ENCODE measurements at regions not wholly inside any gene's neighbourhood (a gene's known extent, or its start where the extent isn't known, plus 50 kb on each side); places are given as distances from the start of the nearest gene placed in this dataset.
A peak's percentile ranks its signal among the peaks of the same experiment; 100 is the strongest.
"Not testable (repeated sequence)": the region's sequence is repeated elsewhere in the genome, so short reads cannot be mapped to it uniquely, and the experiment has no call there.

GRCh38 chr6:165847407-165848085 is 184.5 kb upstream of the PDE10A start:
- no peak for DNase-seq (ENCODE audit: low spot score)

- no peak for DNase-seq (ENCODE audit: low spot score)
Measured at GRCh38 chr6:165846123-165846966, 183.3 kb upstream of the PDE10A start.

DNA sequence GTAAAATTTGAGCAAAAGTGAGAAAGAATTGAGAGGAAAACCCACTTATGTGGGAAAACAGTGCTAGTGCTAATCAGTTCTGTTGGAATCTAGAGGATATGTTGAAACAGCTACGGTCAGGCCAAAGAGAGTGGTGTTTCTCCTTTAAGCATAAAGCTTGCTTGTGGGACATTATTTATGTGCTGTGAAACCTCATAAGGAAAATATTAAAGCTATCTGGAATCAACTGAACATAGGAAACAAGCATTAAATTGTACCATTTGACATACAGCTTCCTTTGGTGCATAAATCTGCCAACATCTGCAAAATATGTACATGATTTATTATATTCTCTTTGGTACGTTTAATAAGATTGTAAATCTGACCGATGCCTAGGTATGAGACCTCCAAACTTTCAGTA is 182.5 kb upstream of the PDE10A start:
- DNase-seq (ENCODE audit: low spot score): no peak

GRCh38 chr6:165844801-165845364 is 181.8 kb upstream of the PDE10A start:
- no peak for DNase-seq (ENCODE audit: low spot score)

DNA sequence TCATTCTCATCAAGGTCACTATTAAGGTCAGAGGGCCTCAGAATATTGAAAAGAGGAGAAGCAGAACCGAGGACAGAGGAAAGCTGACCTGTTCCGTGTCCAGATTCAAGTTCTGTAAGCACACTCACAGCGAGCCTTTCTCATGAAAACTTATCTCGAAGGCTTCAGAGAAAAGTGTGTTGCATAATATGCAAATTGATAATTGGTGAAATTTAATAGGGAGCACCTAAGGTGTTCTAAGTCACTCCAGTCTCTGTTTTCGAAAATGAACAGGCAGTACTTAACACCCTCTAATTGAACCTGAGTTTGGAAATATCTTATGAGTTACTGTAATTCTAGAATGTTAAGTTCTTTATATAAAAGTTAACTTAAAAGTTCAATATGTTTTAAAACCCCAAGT is 181.2 kb upstream of the PDE10A start:
- no peak for DNase-seq (ENCODE audit: low spot score)

- DNase-seq (ENCODE audit: low spot score): no peak
Measured at GRCh38 chr6:165843568-165844113, 180.6 kb upstream of the PDE10A start.

- DNase-seq (ENCODE audit: low spot score): no peak
Measured at GRCh38 chr6:165843121-165843520, 180.1 kb upstream of the PDE10A start.

DNA sequence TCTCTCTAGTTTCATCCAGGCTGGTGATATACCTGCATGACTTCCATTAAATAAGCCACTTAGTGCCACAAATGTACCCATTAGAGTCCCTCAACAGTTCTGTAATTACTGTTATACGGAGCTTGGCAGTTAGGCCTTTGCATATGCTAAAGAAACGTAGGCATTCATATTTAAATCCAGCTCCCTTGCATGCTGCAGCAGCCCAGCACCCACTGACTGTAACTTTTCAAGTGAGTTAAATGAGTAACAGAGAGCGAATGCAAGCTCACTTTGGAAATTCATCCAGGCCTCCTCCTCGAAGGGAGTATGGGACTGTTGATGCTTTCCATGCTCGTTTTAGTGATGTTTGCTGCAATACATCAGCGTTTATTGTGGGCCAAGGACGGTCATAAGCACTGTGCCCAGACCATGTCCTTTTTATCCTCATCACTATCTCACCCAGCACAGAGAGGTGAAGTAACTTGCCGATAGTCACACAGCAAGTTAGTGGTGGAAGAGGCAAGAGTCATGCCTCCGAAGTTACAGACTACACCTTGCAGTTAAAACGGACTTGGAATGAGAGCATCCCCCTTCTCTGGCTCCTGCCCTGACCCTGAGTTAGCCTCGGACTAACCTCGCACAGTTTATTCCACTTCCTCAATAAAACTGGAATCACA is 179.4 kb upstream of the PDE10A start:
- DNase-seq (ENCODE audit: low spot score): no peak

- DNase-seq (ENCODE audit: low spot score): no peak
Measured at GRCh38 chr6:165841153-165841558, 178.1 kb upstream of the PDE10A start.

- no peak for DNase-seq (ENCODE audit: low spot score)
Measured at GRCh38 chr6:165837948-165838745, 175.1 kb upstream of the PDE10A start.

- DNase-seq (ENCODE audit: low spot score): not testable (repeated sequence)
Measured at GRCh38 chr6:165836648-165837047, 173.6 kb upstream of the PDE10A start.

DNA sequence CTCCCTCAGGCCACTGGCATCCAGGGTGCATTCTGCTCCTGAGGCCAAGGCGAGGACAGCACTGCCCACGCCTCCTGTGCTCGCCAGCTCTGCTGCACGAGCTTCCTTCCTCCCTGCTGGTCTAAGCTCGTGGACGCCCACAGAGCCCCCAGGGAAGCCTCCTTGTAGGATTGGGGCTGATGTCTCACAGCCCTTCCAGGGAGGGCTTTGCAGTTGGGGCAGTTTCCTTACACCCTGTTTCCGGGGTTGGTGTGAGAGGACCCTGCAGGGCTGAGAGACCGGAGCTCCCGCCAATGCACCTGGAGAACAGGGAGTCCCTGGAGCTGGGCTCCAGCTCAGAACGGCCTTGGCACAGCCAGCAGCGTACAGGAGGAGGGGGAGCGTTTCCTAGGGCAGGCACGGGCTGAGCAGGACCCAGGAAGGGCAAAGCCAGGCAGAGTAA is 172.4 kb upstream of the PDE10A start:
- no peak for DNase-seq (ENCODE audit: low spot score)

DNA sequence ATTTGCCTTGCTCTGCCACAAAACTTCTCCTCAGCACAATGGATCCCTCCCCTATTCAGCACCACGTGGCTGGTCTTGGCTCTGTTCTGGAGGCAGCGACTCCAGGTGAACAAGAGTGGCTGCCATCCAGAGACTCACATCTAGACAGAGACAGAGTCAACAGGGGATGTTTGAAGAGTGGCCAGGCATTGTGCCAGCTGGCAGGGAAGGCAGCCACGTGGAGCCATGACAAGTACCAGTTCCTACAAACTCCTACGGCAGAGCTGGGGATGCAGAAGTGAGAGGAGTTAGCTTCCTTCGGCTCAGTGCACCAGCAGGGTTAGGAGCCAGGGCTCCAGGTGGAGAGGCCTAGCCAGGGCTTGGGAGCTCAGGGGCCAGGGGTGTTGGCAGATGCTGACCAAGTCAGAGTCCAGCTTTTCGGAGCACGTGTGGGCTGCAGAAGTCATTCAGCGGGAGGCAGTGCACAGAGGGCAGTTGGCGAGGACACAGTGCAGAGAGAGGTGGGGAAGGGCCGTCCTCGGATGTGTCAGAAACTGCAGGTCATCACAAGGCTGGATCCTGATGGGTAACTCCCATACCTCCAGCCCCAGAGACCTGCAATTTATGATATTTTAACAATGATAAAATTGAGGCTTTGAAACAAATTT is 171.7 kb upstream of the PDE10A start:
- DNase-seq (ENCODE audit: low spot score): peak; percentile 77

DNA sequence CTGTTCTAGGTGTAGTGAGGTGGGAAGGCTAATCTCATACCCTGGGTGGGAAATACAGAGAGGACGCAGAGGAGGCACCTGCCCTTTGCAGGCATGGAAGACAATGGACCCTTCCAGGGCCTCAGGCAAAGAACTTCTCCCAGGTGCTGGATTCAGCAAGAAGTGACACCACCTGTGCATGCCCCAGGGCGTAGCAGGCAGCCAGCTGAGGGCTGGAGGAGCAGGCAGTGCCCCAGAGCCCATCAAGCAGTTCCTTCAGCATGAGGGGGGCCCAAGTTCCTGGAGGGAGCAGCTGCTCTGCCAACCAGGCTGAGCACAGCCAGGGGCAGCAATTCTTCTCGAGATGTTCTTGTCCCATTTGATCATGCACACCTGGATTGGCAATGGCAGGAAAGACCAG is 170.3 kb upstream of the PDE10A start:
- no peak for DNase-seq (ENCODE audit: low spot score)

DNA sequence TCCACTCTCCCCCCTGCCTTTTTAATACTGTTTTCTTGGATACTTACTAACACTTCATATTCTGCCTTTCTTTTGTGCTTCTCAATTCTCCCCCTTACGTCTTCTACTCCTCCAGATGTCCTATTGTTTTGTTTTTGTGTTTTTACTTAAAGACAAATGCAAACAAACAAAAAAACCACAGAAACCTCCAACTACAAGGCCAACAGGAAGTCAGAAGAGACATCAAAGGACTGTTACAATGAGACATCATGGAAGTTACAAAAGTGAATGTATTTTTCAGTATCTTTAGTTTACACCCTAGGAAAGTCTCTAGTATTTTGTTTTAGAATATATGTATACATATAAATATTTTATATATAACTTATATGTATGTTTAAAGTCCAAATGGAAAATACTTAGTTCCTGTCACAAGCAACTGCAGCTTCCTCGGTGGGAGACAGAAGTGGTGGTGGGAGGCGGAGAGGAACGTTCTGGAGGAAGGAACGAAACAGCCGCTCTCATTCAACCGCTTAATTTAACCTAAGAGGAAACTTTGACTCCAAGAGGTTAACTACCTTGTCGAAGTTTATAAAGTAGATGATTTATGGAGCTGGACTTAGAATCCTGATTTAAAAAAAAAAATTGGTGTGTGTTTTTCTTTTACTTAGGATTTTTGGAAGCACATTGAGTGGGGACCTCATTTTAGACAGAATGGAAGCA is 168.9 kb upstream of the PDE10A start:
- no peak for DNase-seq (ENCODE audit: low spot score)

GRCh38 chr6:165830761-165831160 is 167.7 kb upstream of the PDE10A start:
- DNase-seq (ENCODE audit: low spot score): no peak

DNA sequence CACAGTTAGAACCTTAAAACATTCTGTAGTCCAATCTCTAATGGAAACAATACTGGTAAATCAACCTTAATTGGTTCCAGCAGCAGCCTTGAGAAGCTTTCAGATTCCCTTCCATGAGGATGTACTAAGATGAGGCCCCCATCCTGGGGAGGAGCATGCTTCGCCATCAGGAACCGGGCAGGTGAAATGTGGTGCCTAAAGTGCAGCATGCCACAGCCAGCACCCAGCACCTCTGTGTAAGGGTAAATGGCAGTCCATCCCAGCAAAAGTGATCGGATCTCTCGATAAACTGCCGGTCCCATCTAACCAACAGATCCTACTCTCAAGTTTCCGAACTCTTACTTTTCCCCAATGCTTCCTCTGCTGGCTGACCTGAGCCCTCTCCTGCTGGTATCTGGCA is 166.3 kb upstream of the PDE10A start:
- no peak for DNase-seq (ENCODE audit: low spot score)

GRCh38 chr6:165827190-165827518 is 164.1 kb upstream of the PDE10A start:
- DNase-seq (ENCODE audit: low spot score): no peak

DNA sequence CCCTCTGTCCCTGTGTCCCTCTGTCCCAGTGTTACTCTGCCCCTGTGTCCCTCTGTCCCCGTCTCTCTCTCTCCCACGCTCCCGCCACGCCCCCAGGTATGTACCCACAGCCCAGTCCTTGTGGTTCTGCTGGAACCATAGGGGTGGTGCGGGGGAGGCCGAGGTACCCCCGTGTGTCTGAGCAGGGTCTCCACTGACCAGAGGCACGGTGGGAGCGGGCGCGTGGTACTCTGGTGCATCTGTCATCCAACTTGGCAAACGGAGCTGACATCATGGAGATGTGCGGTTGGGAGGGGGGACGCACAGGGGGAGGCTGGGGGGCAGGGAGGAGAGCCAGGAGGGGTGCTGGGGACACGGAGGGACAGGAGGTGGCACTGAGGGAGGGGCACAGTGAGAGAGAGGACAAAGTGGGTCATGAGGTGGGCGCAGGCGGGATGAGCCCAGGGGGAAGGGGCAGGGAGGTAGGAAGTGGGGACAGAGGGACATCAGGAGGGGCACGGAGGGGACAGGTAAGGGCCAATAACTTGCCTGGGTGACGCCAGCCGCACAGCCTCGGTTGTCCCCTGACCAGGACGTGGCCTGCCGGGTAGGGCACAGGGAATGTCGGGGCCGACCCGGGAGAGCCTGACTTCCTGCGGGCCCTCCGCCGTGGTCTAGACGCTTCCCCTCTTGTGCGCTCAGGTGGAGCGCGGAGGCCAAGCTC is 163.6 kb upstream of the PDE10A start:
- DNase-seq (ENCODE audit: low spot score): no peak

Measured in ureter (tissue), 1 donor.